Brain pericyte (primary cell): ENCODE measurements at regions not wholly inside any gene's neighbourhood (a gene's known extent, or its start where the extent isn't known, plus 50 kb on each side); places are given as distances from the start of the nearest gene placed in this dataset.
"Not testable (repeated sequence)": the region's sequence is repeated elsewhere in the genome, so short reads cannot be mapped to it uniquely, and the experiment has no call there.

Experiments
- DNase-seq: peaks from one replicate; pipeline ENCODE4 v3.0.0-alpha.2; 2012; ENCODE audit warnings: low read depth, low spot score

DNA sequence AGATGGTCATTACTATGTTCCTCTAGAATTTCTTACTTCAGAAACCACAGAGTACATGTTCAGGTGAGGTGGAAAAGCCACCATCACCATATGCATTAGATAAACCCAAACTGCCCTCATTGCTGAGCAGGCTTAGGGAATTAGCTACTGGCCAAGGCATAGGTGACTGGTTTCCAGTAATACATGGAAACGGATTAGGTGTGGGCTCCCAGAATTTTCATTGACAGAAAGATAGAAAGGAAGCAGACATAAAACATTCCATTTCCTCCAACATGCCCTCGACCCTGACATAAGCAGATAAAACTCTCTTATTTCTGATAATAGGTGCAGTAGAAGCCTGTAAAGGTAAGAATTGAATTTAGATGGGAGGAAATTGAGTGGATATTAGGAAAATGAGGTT is 1466.1 kb downstream of the SUCLG1 start:
- no peak for DNase-seq

DNA sequence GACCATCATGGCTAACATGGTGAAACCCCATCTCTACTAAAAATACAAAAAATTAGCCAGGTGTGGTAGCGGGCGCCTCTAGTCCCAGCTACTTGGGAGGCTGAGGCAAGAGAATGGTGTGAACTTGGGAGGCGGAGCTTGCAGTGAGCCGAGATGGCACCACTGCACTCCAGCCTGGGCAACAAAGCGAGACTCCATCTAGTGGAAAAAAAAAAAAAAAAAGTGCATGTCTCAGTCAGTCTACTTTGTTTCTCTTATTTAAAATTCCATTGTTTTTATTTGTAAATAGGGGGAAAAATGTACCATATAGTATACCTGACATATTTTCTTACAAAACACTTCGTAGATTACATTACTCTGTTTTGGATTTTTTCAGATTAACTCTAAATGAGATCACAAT is 1471.4 kb downstream of the SUCLG1 start:
- not testable (repeated sequence) for DNase-seq

DNA sequence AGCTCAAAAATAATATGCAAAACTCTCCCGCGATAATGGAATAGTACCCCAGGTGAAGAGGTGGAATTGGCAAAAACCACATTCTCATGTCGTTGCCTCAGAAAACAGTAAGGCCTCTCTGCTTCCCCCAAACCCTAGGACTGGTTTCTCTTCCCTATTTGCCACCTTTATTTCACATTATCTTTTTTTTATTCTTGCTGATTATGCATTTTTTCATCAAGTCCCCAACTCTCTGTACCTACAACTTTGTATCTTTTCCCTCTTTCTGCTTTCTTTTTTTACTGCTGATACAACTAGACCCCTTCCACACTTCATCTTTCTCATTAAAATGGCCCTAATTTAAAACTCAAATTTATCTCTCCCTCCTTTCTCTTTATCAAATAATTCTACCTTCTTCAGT is 1472.2 kb downstream of the SUCLG1 start:
- DNase-seq = no peak

DNA sequence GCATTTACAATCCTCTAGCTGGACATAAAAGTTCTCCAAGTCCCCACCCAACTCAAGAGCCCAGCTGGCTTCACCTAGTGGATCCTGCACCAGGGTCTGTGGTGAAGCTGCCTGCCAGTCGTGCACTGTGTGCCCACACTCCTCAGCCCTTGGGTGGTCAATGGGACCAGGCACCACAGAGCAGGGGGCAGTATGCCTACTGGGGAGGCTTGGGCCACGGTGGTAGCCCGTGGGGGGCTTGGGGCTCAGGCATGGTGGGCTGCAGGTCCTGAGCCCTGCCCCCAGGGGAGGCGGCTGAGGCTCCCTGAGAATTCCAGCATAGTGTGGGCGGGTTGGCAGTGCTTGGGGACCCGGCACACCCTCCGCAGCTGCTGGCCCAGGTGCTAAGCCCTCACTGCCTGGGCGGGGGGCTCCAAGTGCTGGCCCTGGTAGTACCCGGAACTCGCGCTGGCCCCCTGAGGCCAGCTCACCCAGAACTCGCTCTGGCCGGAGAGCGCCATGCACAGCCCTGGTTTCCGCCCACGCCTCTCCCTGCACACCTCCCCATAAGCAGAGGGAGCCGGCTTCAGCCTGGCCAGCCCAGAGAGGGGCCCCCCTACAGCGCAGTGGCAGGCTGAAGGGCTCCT is 1473.4 kb downstream of the SUCLG1 start:
- no peak for DNase-seq

DNA sequence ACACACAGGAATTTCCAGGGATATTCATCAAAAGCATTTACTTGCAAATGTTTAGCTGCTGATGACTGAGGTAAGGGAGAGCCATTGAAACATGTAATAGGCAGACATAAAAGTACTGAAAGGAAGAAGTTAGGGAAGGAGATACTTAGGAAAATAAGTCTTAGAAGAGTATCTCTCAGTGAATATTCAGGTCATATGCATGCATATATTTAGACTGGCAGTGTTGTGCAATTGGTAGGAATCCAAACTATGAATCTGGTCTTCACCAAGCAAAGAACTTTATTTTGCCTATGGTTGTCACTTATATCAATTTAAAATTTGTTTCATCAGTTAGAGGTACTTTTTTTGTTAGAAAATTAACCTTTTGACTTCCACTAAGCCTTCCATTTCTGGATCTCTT is 1490.7 kb downstream of the SUCLG1 start:
- DNase-seq = no peak

DNA sequence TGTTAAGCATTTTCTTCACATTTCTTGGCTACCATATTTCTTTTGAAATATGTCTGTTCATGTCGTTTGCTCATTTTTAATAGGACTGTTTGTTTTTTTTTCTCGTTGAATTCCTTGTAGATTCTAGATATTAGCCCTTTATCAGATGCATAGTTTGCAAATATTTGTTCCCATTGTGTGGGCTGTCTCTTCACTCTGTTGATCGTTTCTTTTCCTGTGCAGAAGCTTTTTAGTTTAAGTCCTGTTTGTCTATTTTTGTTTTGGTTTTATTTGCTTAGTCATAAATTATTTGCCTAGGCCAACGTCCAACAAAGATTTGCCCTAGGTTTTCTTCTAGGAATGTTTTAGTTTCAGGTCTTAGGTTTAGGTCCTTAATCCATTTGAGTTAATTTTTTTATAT is 1494.7 kb downstream of the SUCLG1 start:
- DNase-seq = no peak

DNA sequence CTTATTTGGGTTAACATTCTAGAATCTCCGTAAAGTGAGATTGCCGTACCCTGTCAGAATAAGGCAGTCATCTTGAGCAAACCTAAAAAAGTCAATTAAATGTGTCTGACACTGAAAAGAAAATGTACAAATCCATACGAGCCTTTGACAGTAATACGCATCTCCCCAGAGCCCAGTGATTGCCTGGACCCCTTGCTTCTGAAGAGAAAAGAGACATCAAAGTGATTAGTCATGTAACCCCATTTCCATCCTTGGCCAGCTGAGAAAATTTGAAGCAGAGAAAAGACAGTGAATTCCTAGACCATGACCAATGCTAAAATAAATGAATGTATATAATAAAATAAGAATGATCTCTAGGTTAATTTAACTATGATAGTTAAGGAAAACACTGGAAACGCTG is 1499.4 kb downstream of the SUCLG1 start:
- DNase-seq = no peak

DNA sequence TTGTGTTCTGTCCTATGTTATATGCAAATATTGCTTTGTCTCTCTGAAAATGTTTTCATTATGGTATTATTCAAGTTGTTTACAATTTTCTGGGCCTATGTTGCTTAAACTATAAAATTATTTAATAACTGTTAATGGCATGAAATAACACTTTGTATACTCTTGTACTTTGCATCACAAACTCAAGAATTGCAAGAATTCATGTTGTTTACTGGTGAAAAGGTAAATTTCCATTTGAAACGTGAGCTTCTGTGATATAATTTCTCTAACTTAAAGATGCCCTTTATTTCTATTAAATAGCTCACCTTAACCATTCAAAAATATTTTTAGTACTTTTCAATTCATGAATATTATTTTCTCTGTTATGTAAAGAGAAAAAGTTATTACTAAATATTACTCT is 1504.2 kb downstream of the SUCLG1 start:
- no peak for DNase-seq

DNA sequence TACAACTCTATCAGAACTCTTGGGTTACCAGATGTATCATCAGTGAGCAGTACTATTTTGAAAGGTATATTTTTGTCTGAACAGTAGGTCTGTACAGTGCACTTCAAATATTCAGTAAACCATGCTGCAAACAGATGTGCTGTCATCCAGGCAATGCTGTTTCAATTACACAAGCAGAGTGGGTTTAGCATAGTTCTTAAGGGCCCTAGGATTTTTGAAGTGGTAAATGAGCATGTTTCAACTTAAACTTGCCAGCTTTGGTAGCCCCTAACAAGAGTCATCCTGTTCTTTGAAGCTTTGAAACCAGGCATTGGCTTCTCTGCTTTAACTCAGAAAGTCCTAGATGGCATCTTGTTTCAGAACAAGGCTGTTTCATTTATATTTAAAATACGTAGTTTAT is 1519.9 kb downstream of the SUCLG1 start:
- DNase-seq = no peak

DNA sequence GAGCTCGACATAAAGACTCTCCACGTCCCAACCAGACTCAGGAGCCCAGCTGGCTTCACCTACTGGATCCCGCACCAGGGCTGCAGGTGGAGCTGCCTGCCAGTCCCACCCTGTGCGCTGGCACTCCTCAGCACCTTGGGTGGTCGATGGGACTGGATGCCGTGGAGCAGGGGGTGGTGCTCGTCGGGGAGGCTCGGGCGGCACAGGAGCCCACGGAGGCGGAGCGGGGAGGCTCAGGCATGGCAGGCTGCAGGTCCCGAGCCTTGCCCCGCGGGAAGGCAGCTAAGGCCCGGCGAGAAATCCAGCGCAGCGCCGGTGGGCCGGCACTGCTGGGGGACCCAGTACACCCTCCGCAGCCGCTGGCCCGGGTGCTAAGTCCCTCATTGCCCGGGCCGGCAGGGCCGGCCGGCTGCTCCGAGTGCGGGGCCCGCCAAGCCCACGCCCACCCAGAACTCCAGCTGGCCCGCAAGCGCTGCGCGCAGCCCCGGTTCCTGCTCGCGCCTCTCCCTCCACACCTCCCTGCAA is 1520.7 kb downstream of the SUCLG1 start:
- not testable (repeated sequence) for DNase-seq

DNA sequence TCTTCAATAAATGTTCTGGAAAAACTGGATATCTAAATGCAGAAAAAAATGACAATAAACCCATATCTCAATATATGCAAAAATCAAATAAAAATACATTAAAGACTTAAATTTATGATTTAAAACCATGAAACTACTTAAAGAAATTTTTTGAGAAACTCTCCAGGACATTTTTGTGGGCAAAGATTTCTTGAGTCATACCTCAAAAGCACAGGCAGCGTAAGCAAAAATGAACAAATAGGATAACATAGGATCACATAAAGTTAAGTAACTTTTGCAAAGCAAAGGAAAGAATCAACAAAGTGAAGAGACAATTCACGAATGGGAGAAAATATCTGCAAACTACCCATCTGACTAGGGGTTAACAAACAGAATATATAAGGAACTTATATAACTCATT is 1545.5 kb downstream of the SUCLG1 start:
- no peak for DNase-seq

DNA sequence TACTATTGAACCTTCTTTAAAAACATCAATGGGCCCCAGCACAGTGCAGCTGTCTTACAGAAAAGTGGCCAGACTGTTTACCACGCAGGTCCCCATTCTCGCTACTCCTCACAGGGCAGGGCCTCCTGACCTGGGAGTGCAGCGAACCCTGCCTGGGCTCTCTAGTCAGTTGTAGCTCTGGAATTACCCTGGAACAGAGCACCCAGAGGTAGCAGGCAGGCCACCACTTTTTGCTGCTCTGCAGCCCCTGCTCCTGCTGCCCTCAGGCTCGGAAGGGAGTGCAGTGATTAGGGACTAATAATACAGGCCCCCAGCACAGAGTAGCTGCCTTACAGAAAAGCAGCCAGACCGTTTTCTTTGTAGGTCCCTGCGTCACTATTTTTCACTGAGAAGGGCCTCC is 1563.0 kb downstream of the SUCLG1 start:
- DNase-seq = no peak

DNA sequence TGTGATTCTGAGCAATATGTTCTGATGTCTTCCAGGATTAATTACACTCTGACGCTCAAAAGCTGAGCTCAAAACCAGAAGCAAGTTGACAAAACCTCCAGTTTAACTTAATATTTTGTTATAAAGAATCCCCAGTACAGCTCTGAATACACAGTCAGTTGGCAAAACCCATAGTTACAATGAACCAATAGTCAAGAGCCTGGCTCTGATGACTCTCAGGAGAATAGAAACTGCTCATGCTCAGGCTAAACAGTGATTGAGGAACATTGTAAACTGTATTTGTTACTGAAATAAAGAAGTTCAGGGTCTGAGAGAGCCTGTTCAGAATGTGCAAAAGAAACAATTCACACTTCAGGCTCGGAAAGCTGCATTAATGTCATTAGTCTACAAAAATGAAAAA is 1565.9 kb downstream of the SUCLG1 start:
- no peak for DNase-seq

DNA sequence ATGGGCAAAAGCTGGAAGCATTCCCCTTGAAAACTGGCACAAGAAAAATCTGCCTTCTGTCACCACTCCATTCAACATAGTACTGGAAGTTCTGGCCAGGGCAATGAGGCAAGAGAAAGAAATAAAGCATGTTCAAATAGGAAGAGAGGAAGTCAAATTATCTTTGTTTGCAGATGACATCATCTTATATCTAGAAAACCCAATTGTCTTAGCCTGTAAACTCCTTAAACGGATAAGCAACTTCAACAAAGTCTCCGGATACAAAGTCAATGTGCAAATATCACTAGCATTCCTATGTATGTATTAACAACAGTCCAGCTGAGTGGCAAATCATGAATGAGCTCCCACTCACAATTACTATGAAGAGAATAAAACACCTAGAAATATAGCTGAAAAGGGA is 1579.3 kb downstream of the SUCLG1 start:
- no peak for DNase-seq

DNA sequence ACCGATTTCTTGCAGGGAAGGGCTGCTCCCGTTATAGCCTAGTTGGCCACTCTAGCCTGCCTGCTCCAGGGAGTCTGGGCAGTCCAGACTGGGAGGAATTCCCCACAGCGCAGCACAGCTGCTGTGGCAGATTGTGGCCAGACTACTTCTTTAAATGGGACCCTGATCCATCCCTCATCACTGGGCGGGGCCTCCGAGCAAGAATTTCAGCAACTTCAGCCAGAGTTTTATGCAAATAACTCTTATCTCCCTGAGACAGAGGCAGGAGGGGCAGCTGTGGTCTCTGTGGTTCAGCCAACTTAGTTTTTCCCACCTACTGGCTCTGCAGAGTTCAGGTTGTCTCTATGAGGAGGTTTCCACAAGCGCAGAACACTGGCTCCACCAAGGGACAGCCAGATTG is 1583.2 kb downstream of the SUCLG1 start:
- DNase-seq = no peak

DNA sequence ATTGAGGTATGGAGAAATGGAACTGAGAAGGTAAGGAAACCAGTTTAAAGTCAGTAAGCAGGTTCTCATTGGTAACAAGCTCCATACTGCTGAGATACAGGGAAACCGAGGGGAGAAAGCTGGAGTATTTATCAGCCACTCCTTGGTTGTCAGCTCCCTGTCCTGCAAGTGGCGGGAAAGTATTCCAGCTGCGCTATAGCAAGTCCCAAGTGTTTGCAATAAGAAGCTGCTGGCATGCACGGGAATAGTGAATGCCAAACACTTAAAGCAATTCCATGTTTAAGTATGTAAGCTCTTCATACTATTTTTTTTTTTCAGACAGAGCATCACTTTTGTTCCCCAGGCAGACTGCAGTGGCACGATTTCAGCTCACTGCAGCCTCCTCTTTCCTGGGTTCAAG is 1601.1 kb downstream of the SUCLG1 start:
- no peak for DNase-seq

DNA sequence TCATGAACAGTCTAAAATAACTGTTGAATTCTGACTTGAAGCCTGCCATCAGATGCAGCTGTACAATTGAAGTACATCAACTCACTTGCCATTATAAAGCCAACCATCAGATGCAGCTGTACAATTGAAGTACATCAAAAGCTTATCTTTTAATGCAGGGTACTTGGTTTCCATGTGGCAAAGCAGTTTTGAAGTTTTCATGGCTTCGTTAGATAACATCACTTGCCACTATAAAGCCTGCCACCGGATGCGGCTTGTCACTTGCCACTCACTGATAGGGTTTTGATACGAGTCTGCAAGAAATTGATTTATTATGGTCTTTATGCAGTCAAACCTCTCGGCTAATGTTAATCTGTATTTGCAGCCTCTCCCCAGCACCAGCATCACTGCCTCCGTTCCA is 1605.8 kb downstream of the SUCLG1 start:
- no peak for DNase-seq

DNA sequence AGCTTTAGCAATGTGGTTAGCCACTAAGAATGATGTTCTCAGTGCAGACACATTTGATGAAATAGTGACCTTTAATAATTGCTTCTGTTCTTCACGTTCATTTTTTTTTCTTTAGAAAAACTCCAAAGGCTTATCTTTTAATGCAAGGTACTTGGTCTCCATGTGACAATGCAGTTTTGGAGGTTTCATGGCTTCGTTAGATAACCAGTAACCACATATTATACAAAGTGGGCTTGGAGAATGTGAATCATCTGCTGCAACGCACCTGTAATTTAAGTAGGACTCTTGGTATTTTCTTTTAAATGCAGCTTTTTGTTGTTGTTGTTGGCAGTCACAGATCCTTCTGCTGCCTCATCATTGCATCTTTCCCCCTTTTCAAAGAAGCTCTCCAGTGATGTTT is 1606.3 kb downstream of the SUCLG1 start:
- DNase-seq = no peak

DNA sequence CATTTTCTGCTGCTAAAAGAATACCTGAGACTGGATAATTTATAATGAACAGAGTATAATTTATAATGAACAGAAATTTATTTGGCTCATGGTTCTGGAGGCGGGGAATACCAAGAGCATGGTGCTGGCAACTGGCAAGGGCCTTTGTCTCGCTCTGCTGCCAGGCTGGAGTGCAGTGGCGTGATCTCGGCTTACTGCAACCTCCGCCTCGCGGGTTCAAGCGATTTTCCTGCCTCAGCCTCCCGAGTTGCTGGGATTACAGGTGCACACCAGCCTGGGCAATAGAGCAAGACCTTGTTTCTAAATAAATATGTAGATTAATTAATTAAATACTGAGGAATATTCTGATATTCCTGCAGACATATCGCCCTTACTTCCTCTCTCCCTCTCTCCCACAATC is 1610.8 kb downstream of the SUCLG1 start:
- DNase-seq = no peak

DNA sequence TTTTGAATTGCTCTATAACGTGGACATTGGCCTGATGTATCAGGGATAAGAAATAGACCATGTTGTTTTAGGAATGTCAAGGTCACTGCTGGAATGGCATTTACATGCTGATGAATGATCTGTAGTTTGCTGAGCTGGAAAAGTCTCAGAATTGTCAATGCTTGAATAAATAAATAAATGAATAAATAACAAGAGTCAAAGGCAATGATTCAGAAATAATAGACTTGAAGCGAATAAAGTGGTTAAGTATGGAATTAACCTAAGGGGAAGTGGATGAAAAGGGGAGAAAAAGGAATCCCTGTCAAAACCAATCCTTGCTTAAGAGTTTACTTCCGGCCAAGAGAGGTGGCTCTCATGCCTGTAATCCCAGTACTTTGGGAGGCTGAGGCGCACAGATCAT is 1620.0 kb downstream of the SUCLG1 start:
- no peak for DNase-seq

DNA sequence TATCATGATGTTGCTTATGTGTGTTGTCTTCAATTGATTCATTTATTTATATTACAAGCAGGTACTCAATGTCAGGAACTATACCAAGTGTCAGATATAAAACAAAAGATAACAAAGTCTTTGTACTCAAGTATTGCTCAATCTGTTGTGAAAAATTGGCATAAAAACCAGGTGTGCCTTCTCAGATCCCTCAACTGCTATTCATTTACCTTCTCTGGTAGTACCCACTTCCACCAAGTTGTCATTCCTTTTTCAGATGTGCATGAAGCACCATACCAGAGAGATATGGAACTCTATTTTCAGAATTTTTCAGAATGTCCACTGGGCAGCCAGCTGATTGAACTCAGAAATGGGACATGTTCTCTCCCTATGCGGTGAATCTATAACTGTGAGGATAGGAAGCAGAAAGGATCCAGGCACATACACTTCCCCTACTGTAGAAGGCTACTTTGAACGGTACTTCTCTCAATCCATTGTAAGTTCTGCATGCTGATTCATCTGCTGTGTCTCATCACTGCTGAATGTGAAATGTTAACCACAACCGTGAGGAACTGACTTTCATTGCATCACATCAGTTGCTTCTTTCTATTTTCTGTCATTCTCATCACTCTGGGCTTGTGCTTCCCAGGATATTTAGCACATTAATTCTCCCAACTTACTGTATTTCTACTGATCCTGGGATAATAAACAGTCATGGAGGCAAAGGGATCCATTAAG is 1621.3 kb downstream of the SUCLG1 start:
- DNase-seq = peak; percentile 63

DNA sequence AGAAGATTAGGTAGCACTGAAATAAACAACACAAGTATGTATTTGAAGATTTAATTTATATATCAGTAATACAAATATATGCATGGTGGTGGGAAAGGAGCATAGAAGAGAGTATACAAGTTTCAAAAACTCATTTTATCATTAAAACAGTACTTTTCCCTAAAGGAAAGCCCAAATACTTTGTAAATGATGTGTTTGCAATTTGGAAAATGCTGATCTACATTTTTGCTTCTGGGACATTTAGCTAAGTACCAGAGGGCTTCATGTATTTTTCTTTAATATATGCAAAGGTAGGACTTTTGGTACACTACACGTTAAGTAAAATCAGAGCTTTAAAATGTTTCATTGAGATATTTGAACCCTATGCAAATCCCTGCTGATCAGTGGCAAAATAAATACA is 1624.2 kb downstream of the SUCLG1 start:
- no peak for DNase-seq

DNA sequence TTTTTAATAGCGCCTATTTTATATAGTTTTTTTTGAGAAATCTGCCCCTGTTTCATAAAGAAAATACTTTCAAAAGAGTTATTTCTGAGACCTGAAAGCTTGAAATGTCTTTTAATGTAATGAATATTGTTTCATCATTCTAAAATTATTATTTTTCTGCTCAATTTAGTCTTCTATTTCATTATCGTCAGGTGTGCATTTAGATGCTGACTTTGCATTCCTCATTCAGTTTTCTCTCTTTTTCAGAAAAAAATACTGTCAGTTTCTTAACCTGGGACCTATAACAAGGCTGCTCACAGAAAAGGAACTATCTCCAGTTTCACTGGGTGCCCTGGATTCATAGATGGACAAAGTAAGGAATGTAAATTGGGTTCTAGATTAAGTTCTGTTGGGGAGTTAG is 1631.7 kb downstream of the SUCLG1 start:
- DNase-seq = no peak

DNA sequence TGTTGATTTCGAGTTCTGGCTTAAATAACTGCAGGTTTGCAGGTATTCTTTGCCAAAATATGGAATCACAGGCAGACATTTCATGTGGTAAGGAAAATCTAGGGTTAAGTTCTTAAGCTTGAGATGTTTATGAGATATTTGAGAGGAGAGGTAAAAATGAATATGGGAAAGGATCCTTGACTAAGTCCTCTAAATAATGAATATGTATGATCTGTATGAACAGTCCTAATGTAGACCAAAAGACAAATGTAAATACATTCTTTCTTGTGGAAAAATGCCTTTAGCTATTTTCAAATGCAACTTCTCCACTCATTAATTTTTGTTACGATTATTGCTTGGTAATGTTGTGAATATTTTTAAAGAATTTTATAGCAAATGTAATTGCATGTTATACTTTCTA is 1632.6 kb downstream of the SUCLG1 start:
- DNase-seq = no peak
